ENCODE measurements at regions not wholly inside any gene's neighbourhood (a gene's known extent, or its start where the extent isn't known, plus 50 kb on each side); places are given as distances from the start of the nearest gene placed in this dataset.

DNA sequence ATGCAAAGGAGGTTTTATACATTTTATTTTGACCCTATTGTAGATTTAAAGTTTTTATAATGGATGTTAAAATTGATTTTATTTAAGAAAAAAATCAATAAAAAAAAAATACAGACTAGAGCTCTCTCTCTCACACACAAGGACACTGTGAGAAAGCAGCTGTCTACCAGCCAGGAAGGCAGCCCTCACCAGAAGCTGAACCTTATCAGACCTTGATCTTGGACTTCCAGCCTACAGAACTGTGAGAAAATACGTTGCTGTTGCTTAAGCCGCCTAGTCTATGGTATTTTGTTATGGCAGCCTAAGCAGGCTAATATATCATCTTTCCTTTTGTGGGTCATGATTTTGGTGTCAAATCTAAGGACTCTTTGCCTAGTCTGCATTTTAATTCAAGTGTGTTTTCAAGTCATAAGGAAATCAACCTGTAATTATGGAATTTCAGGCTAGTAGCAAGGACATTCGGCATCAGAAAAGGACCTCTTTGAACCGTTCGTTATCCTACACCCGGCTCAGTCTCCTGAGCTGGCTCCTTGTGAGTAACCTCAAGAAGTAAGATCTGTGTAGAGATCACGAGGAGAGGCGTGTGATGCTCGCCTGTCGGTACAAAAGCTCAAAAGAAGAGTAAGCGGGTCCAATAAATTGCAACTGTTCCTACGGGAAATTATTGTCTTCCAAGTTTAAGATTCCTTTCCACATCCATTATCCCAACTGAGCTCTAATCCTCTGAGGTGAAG is 98.2 kb downstream of the PDCL3 start:
- no peak overlapping the region for H3K4me3 Mint-ChIP-seq
- TF ChIP-seq CTCF (conservative IDR thresholded peaks at IDR 0.05), result no peak
- H3K4me1 Mint-ChIP-seq (ENCODE audit: unreplicated experiment), result no peaks in the 10 kb centered on the region
- H3K27me3 Mint-ChIP-seq, result peaks cover 13% of the 10 kb centered on the region
- no peaks in the 10 kb centered on the region for H3K36me3 Mint-ChIP-seq
- H3K9me3 Mint-ChIP-seq, result peaks cover 3% of the 10 kb centered on the region
- H3K27ac Mint-ChIP-seq, result no peak overlapping the region
- no peak for DNase-seq (ENCODE audit: extremely low spot score, unreplicated experiment)

DNA sequence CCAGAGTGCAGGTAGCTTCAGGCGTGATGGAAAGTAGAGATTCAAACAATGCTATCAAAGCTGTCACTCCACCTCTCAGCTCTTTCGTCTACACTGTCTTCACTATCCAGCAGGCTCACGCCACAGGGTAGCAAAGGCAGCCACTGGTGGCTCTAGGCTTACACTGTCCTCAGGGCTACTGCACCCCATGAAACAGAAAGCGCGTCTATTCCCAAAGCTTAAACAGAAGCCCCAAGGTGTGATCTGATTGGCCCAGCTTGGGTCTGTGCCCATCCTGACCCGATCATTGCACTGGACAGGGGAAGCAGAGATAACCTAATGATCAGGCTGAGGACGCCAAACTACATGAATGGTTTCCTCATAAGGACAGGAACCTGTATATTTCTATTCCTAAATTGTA is 100.1 kb downstream of the PDCL3 start:
- Mint-ChIP-seq H3K9me3 (peaks cover 3% of the 10 kb centered on the region), H3K4me1 (ENCODE audit: unreplicated experiment) (no peaks in the 10 kb centered on the region), H3K4me3 (no peak overlapping the region), H3K27me3 (peaks cover 13% of the 10 kb centered on the region), H3K36me3 (no peaks in the 10 kb centered on the region), H3K27ac (no peak overlapping the region)
- no peak for DNase-seq (ENCODE audit: extremely low spot score, unreplicated experiment)
- TF ChIP-seq CTCF (conservative IDR thresholded peaks at IDR 0.05), result no peak

DNA sequence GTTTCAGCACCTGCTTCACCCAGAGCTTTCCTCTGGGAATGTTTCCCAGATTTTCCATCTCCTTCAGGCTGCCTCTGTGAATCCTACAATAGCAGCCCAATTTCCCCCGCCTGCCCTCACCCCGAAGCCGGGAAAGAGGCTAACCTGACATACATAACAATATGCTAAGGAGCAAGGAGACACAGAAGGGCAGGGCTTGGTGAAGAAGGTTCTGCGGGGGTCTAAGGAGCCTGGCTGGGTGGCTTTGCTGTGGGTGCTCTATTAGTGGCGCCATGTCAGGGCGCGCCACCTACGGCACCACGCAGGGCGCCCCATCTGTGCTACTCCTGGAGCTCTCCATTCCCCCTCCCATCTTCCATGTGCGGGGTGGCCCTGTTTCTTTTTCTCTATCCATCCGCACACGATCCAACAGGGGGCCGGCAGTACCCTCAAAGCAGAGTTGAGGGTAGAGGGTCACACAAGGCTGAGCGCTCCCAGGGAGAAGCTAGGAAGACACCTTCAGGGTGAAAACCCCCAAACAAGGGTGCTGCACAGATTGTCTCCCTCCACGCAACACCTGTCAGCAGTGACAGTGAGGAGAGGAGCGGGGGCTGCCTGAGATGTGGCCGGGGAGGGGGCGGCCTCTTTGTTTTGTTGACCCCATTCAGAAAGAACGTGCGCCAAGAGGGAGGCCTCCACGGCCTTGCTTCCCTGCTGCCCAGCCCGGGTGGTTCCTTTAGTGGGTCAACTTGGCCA is 101.4 kb downstream of the PDCL3 start:
- Mint-ChIP-seq H3K4me3 (no peak overlapping the region), H3K27me3 (peaks cover 16% of the 10 kb centered on the region), H3K9me3 (peaks cover 3% of the 10 kb centered on the region), H3K27ac (no peak overlapping the region), H3K4me1 (ENCODE audit: unreplicated experiment) (no peaks in the 10 kb centered on the region), H3K36me3 (no peaks in the 10 kb centered on the region)
- TF ChIP-seq CTCF (conservative IDR thresholded peaks at IDR 0.05), result no peak
- DNase-seq (ENCODE audit: extremely low spot score, unreplicated experiment), result no peak

DNA sequence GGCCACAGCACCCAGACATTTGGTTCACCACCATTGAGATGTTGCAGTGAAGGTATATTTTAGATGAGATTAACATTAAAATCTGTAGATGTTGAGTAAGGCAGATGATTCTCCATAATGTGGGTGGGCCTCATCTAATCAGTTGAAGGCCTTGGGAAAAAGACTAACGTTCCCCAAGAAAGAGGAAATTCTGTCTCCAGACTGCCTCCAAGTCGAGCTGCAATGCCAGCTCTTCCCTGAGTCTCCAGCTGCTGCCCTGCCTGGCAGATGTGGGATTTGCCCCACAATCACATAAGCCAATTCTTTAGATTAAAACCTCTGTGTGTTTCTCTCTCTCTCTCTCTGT is 101.9 kb downstream of the PDCL3 start:
- Mint-ChIP-seq H3K4me1 (ENCODE audit: unreplicated experiment) (no peaks in the 10 kb centered on the region), H3K27me3 (peaks cover 16% of the 10 kb centered on the region), H3K4me3 (no peak overlapping the region), H3K36me3 (no peaks in the 10 kb centered on the region), H3K9me3 (peaks cover 3% of the 10 kb centered on the region), H3K27ac (no peak overlapping the region)
- DNase-seq (ENCODE audit: extremely low spot score, unreplicated experiment), result no peak
- TF ChIP-seq CTCF (conservative IDR thresholded peaks at IDR 0.05), result no peak

GRCh38 chr2:100666996-100667395 is 104.2 kb downstream of the PDCL3 start:
- H3K36me3 Mint-ChIP-seq, result no peaks in the 10 kb centered on the region
- H3K4me1 Mint-ChIP-seq (ENCODE audit: unreplicated experiment), result no peaks in the 10 kb centered on the region
- H3K4me3 Mint-ChIP-seq, result no peak overlapping the region
- H3K27ac Mint-ChIP-seq, result no peak overlapping the region
- peaks cover 3% of the 10 kb centered on the region for H3K9me3 Mint-ChIP-seq
- peaks cover 19% of the 10 kb centered on the region for H3K27me3 Mint-ChIP-seq
- no peak for DNase-seq (ENCODE audit: extremely low spot score, unreplicated experiment)
- no peak for TF ChIP-seq CTCF (conservative IDR thresholded peaks at IDR 0.05)
